WTC11 (cell line): ENCODE measurements at regions not wholly inside any gene's neighbourhood (a gene's known extent, or its start where the extent isn't known, plus 50 kb on each side); places are given as distances from the start of the nearest gene placed in this dataset.

Experiments used
- ATAC-seq: fragments of 200-7000 bp; cut with Tn5 transposase; 2 replicates; pipeline ENCODE4 v1.10.0; 2021; ENCODE audit warnings: mild to moderate bottlenecking, moderate library complexity
- CTCF ChIA-PET: fragments of 300-600 bp; sonication (Branson Sonifier 250); formaldehyde crosslinking; loops from one replicate; lab custom pipeline; 2021; ENCODE audit warnings: antibody characterized with exemption; lab: Charles Lee
- POLR2A ChIA-PET: fragments of 350-600 bp; sonication (Branson Sonifier 250); formaldehyde crosslinking; loops from one replicate; lab custom pipeline; 2021; ENCODE audit warnings: antibody characterized with exemption; lab: Charles Lee
- DNase-seq: peaks from one replicate; pipeline ENCODE4 v3.0.0; 2021; ENCODE audit warnings: low spot score
- H3K27ac Mint-ChIP-seq: 2 replicates; pipeline ENCODE4 v1.8.0; 2021; ENCODE audit warnings: mixed read lengths
- H3K27me3 Mint-ChIP-seq: 2 replicates; pipeline ENCODE4 v1.8.0; 2021; ENCODE audit warnings: low read depth, mild to moderate bottlenecking, moderate library complexity, mixed read lengths
- H3K36me3 Mint-ChIP-seq: 2 replicates; pipeline ENCODE4 v1.8.0; 2021; ENCODE audit warnings: mixed read lengths
- H3K4me1 Mint-ChIP-seq: 2 replicates; pipeline ENCODE4 v1.8.0; 2022; ENCODE audit warnings: mixed read lengths
- H3K4me3 Mint-ChIP-seq: 2 replicates; pipeline ENCODE4 v1.8.0; 2021; ENCODE audit warnings: mild to moderate bottlenecking, moderate library complexity, mixed read lengths
- H3K9me3 Mint-ChIP-seq: 2 replicates; pipeline ENCODE4 v1.8.0; 2021; ENCODE audit warnings: mixed read lengths
- ETV6 ChIP-seq: sonication (generic); formaldehyde crosslinking; IDR thresholded peaks from 2 replicates; pipeline ENCODE4 v1.8.1; 2022; ENCODE audit warnings: mild to moderate bottlenecking, missing genetic modification reagents
- GRHL2 ChIP-seq: fragments of 250-450 bp; sonication (Bioruptor Pico); IDR thresholded peaks from 2 replicates; pipeline ENCODE4 v1.8.0; 2022; ENCODE audit warnings: mild to moderate bottlenecking, moderate library complexity; ENCODE audit not compliant: insufficient replicate concordance, severe bottlenecking
- HMGXB4 ChIP-seq: sonication (generic); formaldehyde crosslinking; IDR thresholded peaks from 2 replicates; pipeline ENCODE4 v1.8.1; 2023; ENCODE audit warnings: mild to moderate bottlenecking, moderate library complexity, missing genetic modification reagents
- MLX ChIP-seq: sonication (generic); formaldehyde crosslinking; IDR thresholded peaks from 2 replicates; pipeline ENCODE4 v1.8.1; 2023; ENCODE audit warnings: mild to moderate bottlenecking, missing genetic modification reagents, moderate library complexity
- MYBL2 ChIP-seq: sonication (generic); formaldehyde crosslinking; IDR thresholded peaks from 2 replicates; pipeline ENCODE4 v1.8.1; 2023; ENCODE audit warnings: mild to moderate bottlenecking, moderate library complexity, missing genetic modification reagents
- NFATC4 ChIP-seq: fragments of 250-450 bp; sonication (Bioruptor Pico); IDR thresholded peaks from 2 replicates; pipeline ENCODE4 v1.9.0; 2021; ENCODE audit warnings: mild to moderate bottlenecking
- OVOL2 ChIP-seq: fragments of 250-450 bp; sonication (Bioruptor Pico); IDR thresholded peaks from 2 replicates; pipeline ENCODE4 v1.9.0; 2021; ENCODE audit warnings: mild to moderate bottlenecking, borderline replicate concordance
- PREB ChIP-seq: sonication (generic); formaldehyde crosslinking; IDR thresholded peaks from 2 replicates; pipeline ENCODE4 v1.8.1; 2022; ENCODE audit warnings: mild to moderate bottlenecking, missing genetic modification reagents, moderate library complexity, borderline replicate concordance
- RORB ChIP-seq: fragments of 250-450 bp; sonication (Bioruptor Pico); IDR thresholded peaks from 2 replicates; pipeline ENCODE4 v1.9.0; 2021; ENCODE audit warnings: mild to moderate bottlenecking
- SMAD4 ChIP-seq: sonication (generic); formaldehyde crosslinking; IDR thresholded peaks from 2 replicates; pipeline ENCODE4 v1.8.0; 2022; ENCODE audit warnings: mild to moderate bottlenecking, missing genetic modification reagents
- STAT6 ChIP-seq: sonication (generic); formaldehyde crosslinking; conservative IDR thresholded peaks from 2 replicates; pipeline ENCODE4 v1.8.1; 2023; ENCODE audit warnings: mild to moderate bottlenecking, low read depth, missing genetic modification reagents, moderate library complexity
- ZBTB21 ChIP-seq: sonication (generic); formaldehyde crosslinking; IDR thresholded peaks from 2 replicates; pipeline ENCODE4 v1.8.1; 2023; ENCODE audit warnings: mild to moderate bottlenecking, missing genetic modification reagents, borderline replicate concordance
- ZBTB43 ChIP-seq: sonication (generic); formaldehyde crosslinking; IDR thresholded peaks from 2 replicates; pipeline ENCODE4 v1.8.1; 2023; ENCODE audit warnings: mild to moderate bottlenecking, missing genetic modification reagents
- ZNF121 ChIP-seq: sonication (generic); formaldehyde crosslinking; IDR thresholded peaks from 2 replicates; pipeline ENCODE4 v1.8.0; 2023; ENCODE audit warnings: missing genetic modification reagents
- ZNF396 ChIP-seq: fragments of 250-450 bp; sonication (Bioruptor Pico); IDR thresholded peaks from 2 replicates; pipeline ENCODE4 v1.8.0; 2021; ENCODE audit warnings: mild to moderate bottlenecking, moderate library complexity, borderline replicate concordance
- ZNF416 ChIP-seq: fragments of 250-450 bp; sonication (Bioruptor Pico); IDR thresholded peaks from 2 replicates; pipeline ENCODE4 v1.9.0; 2021; ENCODE audit warnings: mild to moderate bottlenecking, inconsistent platforms
- ZNF532 ChIP-seq: fragments of 250-450 bp; sonication (Bioruptor Pico); IDR thresholded peaks from 2 replicates; pipeline ENCODE4 v1.9.0; 2021; ENCODE audit warnings: mild to moderate bottlenecking, borderline replicate concordance
- TF ChIP-seq, protein P1 (sequence below): sonication (generic); formaldehyde crosslinking; IDR thresholded peaks from 2 replicates; pipeline ENCODE4 v1.8.1; 2022; ENCODE audit warnings: mild to moderate bottlenecking, moderate library complexity, missing genetic modification reagents
- TF ChIP-seq, protein P2 (sequence below): fragments of 250-450 bp; sonication (Bioruptor Pico); IDR thresholded peaks from 2 replicates; pipeline ENCODE4 v1.9.0; 2021; ENCODE audit warnings: mild to moderate bottlenecking

GRCh38 chrX:790041-790506, 159.5 kb downstream of the SHOX start:
- H3K4me3 Mint-ChIP-seq, result peak overlapping the region; percentile 55; the same call in 1 of the 2 replicates

More at GRCh38 chrX:790041-790506, 159.5 kb downstream of the SHOX start:
- CTCF ChIA-PET, result no interaction called here
- peak; percentile 12 for ATAC-seq
- Mint-ChIP-seq H3K36me3 (no peaks in the 10 kb centered on the region), H3K4me1 (peaks cover 47% of the 10 kb centered on the region), H3K27ac (peak overlapping the region; percentile 65), H3K9me3 (no peaks in the 10 kb centered on the region), H3K27me3 (peaks cover 3% of the 10 kb centered on the region)
- DNase-seq, result no peak
- no peak for TF ChIP-seq ZNF416 (CRISPR knock-in tag)
- TF ChIP-seq ZNF121 (CRISPR knock-in tag), result no peak
- TF ChIP-seq HMGXB4 (CRISPR knock-in tag), result no peak
- TF ChIP-seq, protein P1, sequence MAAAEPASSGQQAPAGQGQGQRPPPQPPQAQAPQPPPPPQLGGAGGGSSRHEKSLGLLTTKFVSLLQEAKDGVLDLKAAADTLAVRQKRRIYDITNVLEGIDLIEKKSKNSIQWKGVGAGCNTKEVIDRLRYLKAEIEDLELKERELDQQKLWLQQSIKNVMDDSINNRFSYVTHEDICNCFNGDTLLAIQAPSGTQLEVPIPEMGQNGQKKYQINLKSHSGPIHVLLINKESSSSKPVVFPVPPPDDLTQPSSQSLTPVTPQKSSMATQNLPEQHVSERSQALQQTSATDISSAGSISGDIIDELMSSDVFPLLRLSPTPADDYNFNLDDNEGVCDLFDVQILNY (CRISPR knock-in tag), result no peak
- no peak for TF ChIP-seq ZBTB43 (CRISPR knock-in tag)
- no peak for TF ChIP-seq MLX (CRISPR knock-in tag)
- no peak for TF ChIP-seq RORB (CRISPR knock-in tag)
- no peak for TF ChIP-seq PREB (CRISPR knock-in tag)
- no peak for TF ChIP-seq ZNF532 (CRISPR knock-in tag)
- no peak for TF ChIP-seq ZNF396 (CRISPR knock-in tag)
- no peak for TF ChIP-seq ZBTB21 (CRISPR knock-in tag)
- no peak for TF ChIP-seq OVOL2 (CRISPR knock-in tag)
- TF ChIP-seq ETV6, result no peak
- TF ChIP-seq SMAD4 (CRISPR knock-in tag), result no peak
- no peak for TF ChIP-seq GRHL2 (CRISPR knock-in tag)
- TF ChIP-seq STAT6 (CRISPR knock-in tag), result no peak
- no peak for TF ChIP-seq NFATC4
- TF ChIP-seq, protein P2, sequence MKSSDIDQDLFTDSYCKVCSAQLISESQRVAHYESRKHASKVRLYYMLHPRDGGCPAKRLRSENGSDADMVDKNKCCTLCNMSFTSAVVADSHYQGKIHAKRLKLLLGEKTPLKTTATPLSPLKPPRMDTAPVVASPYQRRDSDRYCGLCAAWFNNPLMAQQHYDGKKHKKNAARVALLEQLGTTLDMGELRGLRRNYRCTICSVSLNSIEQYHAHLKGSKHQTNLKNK (CRISPR knock-in tag), result no peak
- no peak for TF ChIP-seq MYBL2 (CRISPR knock-in tag)
- POLR2A ChIA-PET, result no interaction called here
